K562 (cell line): ENCODE measurements at regions not wholly inside any gene's neighbourhood (a gene's known extent, or its start where the extent isn't known, plus 50 kb on each side); places are given as distances from the start of the nearest gene placed in this dataset.

Experiments
- ATAC-seq: fragments of 200-7000 bp; cut with Tn5 transposase; 3 replicates; pipeline ENCODE4 v1.9.1; 2020; ENCODE audit warnings: moderate library complexity
- BruUV-seq: library from RNA; stranded (reverse); fragments of 400-500 nt; replicated peaks from 2 replicates; lab custom pipeline; 2021; lab: Mats Ljungman, UMichigan
- CTCF ChIA-PET: fragments of 300-600 bp; formaldehyde crosslinking; extraction: SDS; loops from one replicate; lab custom pipeline; 2021; ENCODE audit warnings: low intra/inter-chr PET ratio; lab: Yijun Ruan, JAX
- POLR2A ChIA-PET: fragments of 300-600, 350-650 bp; sonication (Branson Sonifier 250); formaldehyde crosslinking; extraction: SDS; loops from one replicate; lab custom pipeline; 2021; ENCODE audit warnings: antibody characterized with exemption, inconsistent platforms; lab: Yijun Ruan, JAX
- DNase-seq, 4 experiments: peaks; one replicate each; pipeline versions ENCODE4 v3.0.0 to v3.0.0-alpha.2; 2011 to 2018; ENCODE audit warnings: low spot score in 3 of 4, mixed read lengths in 3 of 4; ENCODE audit errors: extremely low read depth in 1 of 4
- FAIRE-seq: peaks from 2 replicates; lab custom pipeline; 2011; peaks lifted over from hg19 to GRCh38; lab: Jason Lieb, UNC
- H2AFZ ChIP-seq: 2 replicates; pipeline ENCODE4 v1.6.0; 2011; ENCODE audit warnings: low read depth, low read length, control low read depth, inconsistent platforms
- H3K27ac ChIP-seq: fragments of 200-600 bp; 3 replicates; pipeline ENCODE4 v1.8.0; 2011; ENCODE audit warnings: low read depth, mild to moderate bottlenecking, control low read depth, inconsistent platforms, low read length, moderate library complexity, mixed read lengths; ENCODE audit errors: extremely low read depth
- H3K27me3 ChIP-seq, 2 experiments: fragments of 300-600 bp in 1 of 2; 2 replicates in 1 of 2; 3 replicates in 1 of 2; pipeline versions ENCODE4 v1.6.0 to v1.8.0; 2011; ENCODE audit warnings: inconsistent platforms in 2 of 2, low read length in 2 of 2, mild to moderate bottlenecking in 1 of 2, mixed read lengths in 1 of 2, moderate library complexity in 1 of 2; ENCODE audit not compliant: control insufficient read depth in 2 of 2, insufficient read depth in 2 of 2
- H3K36me3 ChIP-seq: fragments of 300-600 bp; 3 replicates; pipeline ENCODE4 v1.8.0; 2011; ENCODE audit warnings: mild to moderate bottlenecking, low read length, inconsistent platforms; ENCODE audit not compliant: control insufficient read depth, insufficient read depth
- H3K4me1 ChIP-seq, 2 experiments: fragments of 200-600 bp in 1 of 2; replicated peaks in 1 of 2; 2 replicates in 1 of 2; 3 replicates in 1 of 2; pipeline versions ENCODE4 v1.5.1 to v1.8.0; 2011; ENCODE audit warnings: inconsistent platforms in 2 of 2, low read length in 2 of 2, mild to moderate bottlenecking in 1 of 2, mixed read lengths in 1 of 2, moderate library complexity in 1 of 2; ENCODE audit not compliant: control insufficient read depth in 2 of 2, insufficient read depth in 2 of 2
- H3K4me2 ChIP-seq: 2 replicates; pipeline ENCODE4 v1.6.1; 2011; ENCODE audit warnings: low read length, control low read depth, inconsistent platforms, mixed read lengths; ENCODE audit not compliant: insufficient read depth
- H3K4me3 ChIP-seq: fragments of 200-600 bp; sonication (generic), shearing (Covaris generic); 2 replicates; pipeline ENCODE4 v1.5.1; 2016; ENCODE audit warnings: control low read depth, inconsistent platforms
- H3K79me2 ChIP-seq: fragments of 200-600 bp; 3 replicates; pipeline ENCODE4 v1.8.0; 2011; ENCODE audit warnings: low read length, inconsistent platforms; ENCODE audit not compliant: control insufficient read depth, insufficient read depth
- H3K9ac ChIP-seq, 2 experiments: 2 replicates each; pipeline versions ENCODE4 v1.6.0 to v1.6.1; 2011; ENCODE audit warnings: low read depth in 2 of 2, low read length in 2 of 2, control low read depth in 1 of 2, inconsistent platforms in 1 of 2, mild to moderate bottlenecking in 1 of 2, mixed read lengths in 1 of 2; ENCODE audit not compliant: insufficient read depth in 1 of 2
- H3K9me1 ChIP-seq: one replicate; pipeline ENCODE4 v1.6.0; 2011; ENCODE audit warnings: inconsistent platforms, mild to moderate bottlenecking, low read length, moderate library complexity; ENCODE audit not compliant: control insufficient read depth, insufficient read depth
- H3K9me3 ChIP-seq: replicated peaks from 2 replicates; pipeline ENCODE4 v1.5.1; 2011; ENCODE audit warnings: low read depth, low read length, inconsistent platforms; ENCODE audit not compliant: control insufficient read depth, insufficient read depth
- H4K20me1 ChIP-seq: replicated peaks from 2 replicates; pipeline ENCODE4 v1.6.1; 2011; ENCODE audit warnings: low read length, inconsistent platforms, mixed read lengths; ENCODE audit not compliant: control insufficient read depth, insufficient read depth
- ARID3A ChIP-seq: IDR thresholded peaks from 2 replicates; pipeline ENCODE4 v1.6.1; 2012; ENCODE audit warnings: low read depth, low read length, improper control_type of control experiment, borderline replicate concordance
- C11orf30 ChIP-seq: fragments of 450-650 bp; IDR thresholded peaks from 2 replicates; pipeline ENCODE4 v1.6.1; 2016; ENCODE audit warnings: low read depth, mild to moderate bottlenecking
- CHD4 ChIP-seq: fragments of 200-600 bp; sonication (generic); IDR thresholded peaks from 3 replicates; pipeline ENCODE4 v1.6.1; 2012; ENCODE audit warnings: low read depth, mild to moderate bottlenecking, mixed read lengths, low read length, inconsistent platforms; ENCODE audit not compliant: insufficient read depth, insufficient replicate concordance, poor library complexity, severe bottlenecking
- HNRNPH1 ChIP-seq: fragments of 200-400 bp; formaldehyde crosslinking; optimal IDR thresholded peaks from 2 replicates; pipeline ENCODE3; 2017; ENCODE audit warnings: low read depth, mild to moderate bottlenecking, low read length, moderate library complexity
- IFI16 ChIP-seq: fragments of 250-450 bp; sonication (Bioruptor Pico); IDR thresholded peaks from 2 replicates; pipeline ENCODE4 v2.1.2; 2022; ENCODE audit warnings: mild to moderate bottlenecking, inconsistent platforms
- KAT2B ChIP-seq: IDR thresholded peaks from one replicate; pipeline ENCODE4 v1.6.1; 2012; ENCODE audit warnings: low read depth, mild to moderate bottlenecking, control low read depth, inconsistent platforms, low read length, moderate library complexity
- KAT7 ChIP-seq: sonication (generic); formaldehyde crosslinking; IDR thresholded peaks from 2 replicates; pipeline ENCODE4 v1.8.0; 2022; ENCODE audit warnings: missing genetic modification reagents, mild to moderate bottlenecking, borderline replicate concordance
- MAFF ChIP-seq: IDR thresholded peaks from 2 replicates; pipeline ENCODE4 v1.6.1; 2012; ENCODE audit warnings: low read length, improper control_type of control experiment
- NFE2 ChIP-seq: IDR thresholded peaks from 2 replicates; pipeline ENCODE4 v1.6.1; 2014; ENCODE audit warnings: antibody characterized with exemption, low read depth
- RAD21 ChIP-seq, 2 experiments: fragments of 250-450 bp in 1 of 2; fragments of 450-650 bp in 1 of 2; sonication (Bioruptor Pico) in 1 of 2; formaldehyde crosslinking in 1 of 2; IDR thresholded peaks in 1 of 2; conservative IDR thresholded peaks in 1 of 2; 2 replicates each; pipeline versions ENCODE4 v1.4.0 to v1.8.0; 2020 to 2022; ENCODE audit warnings: mild to moderate bottlenecking in 2 of 2, moderate library complexity in 1 of 2
- SIN3B ChIP-seq: fragments of 450-650 bp; IDR thresholded peaks from 2 replicates; pipeline ENCODE4 v1.6.1; 2017; ENCODE audit warnings: low read depth, mild to moderate bottlenecking, moderate library complexity
- VEZF1 ChIP-seq: fragments of 200-800 bp; sonication (Bioruptor generic); IDR thresholded peaks from 2 replicates; pipeline ENCODE4 v1.6.1; 2017; ENCODE audit warnings: missing genetic modification characterization, missing compliant biosample characterization
- ZNF212 ChIP-seq: fragments of 450-650 bp; formaldehyde crosslinking; IDR thresholded peaks from 2 replicates; pipeline ENCODE4 v1.4.0; 2020; ENCODE audit warnings: mild to moderate bottlenecking
- ZNF316 ChIP-seq: fragments of 450-650 bp; IDR thresholded peaks from 2 replicates; pipeline ENCODE4 v1.6.1; 2016
- WGBS: fragments of 100-300 bp; shearing (Covaris generic); methylation state at CpG from one replicate; pipeline ENCODE4 v1.1.6; 2016; ENCODE audit warnings: low coverage, mixed read lengths; ENCODE audit not compliant: insufficient coverage; ENCODE audit errors: missing lambda C conversion rate; 5-methylcytosine and 5-hydroxymethylcytosine counted together
- in situ Hi-C: fragments of 300-500 bp; cut with MboI; formaldehyde crosslinking; loops from 4 replicates; pipeline ENCODE4 v1.15.0; 2018; ENCODE audit warnings: inconsistent platforms, mixed read lengths
- intact Hi-C: fragments of 100-400 bp; cut with micrococcal nuclease; formaldehyde crosslinking; loops from 2 replicates; pipeline ENCODE4 v1.14.2; 2022

DNA sequence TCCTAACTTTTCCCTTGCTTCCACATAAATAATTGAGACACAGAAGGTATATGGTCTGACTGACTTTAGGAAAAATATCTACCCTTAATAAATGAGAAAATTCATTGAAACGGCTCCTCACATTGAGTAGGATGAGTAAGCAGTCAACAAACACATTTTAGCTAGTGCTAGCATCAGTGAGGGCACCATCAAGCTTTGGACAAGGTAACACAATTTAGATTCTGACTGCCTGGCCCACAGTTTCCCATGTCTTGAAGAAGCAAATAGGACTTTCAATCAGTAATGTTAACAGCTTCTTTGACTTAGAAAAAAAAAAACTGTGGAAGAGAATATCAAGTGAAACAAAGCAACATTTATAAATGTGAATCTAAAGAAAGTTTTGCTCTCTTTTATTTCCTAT, 70.1 kb upstream of the MBNL1 start:
- no peaks in the 10 kb centered on the region for H3K9me1 ChIP-seq
- H3K4me2 ChIP-seq, result 0 out of 2 replicates have a peak overlapping the region, but pooled peaks have one; percentile 32
- FAIRE-seq (peak; percentile 58), ATAC-seq (peak; percentile 36), DNase-seq (peak in 1 of 4 experiments; percentile 54)
- intact Hi-C loops (no loop called here), in situ Hi-C loops (no loop called here)
- peak overlapping the region; percentile 86 for H2AFZ ChIP-seq
- peak overlapping the region; percentile 65 for H3K27ac ChIP-seq
- CTCF ChIA-PET, result no interaction called here
- no peaks in the 10 kb centered on the region for H3K27me3 ChIP-seq
- H3K9ac ChIP-seq, result peak overlapping the region in 1 of 2 experiments; percentile 70; a peak in 2 of 4 replicates
- no peaks in the 10 kb centered on the region for H3K9me3 ChIP-seq
- H3K79me2 ChIP-seq, result peaks cover 27% of the 10 kb centered on the region
- BruUV-seq, result no TSS peak
- H3K36me3 ChIP-seq, result no peaks in the 10 kb centered on the region; the same call in 2 of the 3 replicates
- no peaks in the 10 kb centered on the region for H4K20me1 ChIP-seq
- H3K4me3 ChIP-seq, result no peak overlapping the region
- no peak for TF ChIP-seq KAT7 (CRISPR knock-in tag)
- TF ChIP-seq ZNF316, result peak; percentile 22; the same call in 1 of the 2 replicates
- TF ChIP-seq NFE2, result peak; percentile 56; the same call in 1 of the 2 replicates
- no peak for TF ChIP-seq KAT2B
- TF ChIP-seq MAFF, result peak; percentile 6; the same call in 1 of the 2 replicates
- TF ChIP-seq C11orf30, result peak; percentile 50
- TF ChIP-seq CHD4, result peak; percentile 19
- TF ChIP-seq HNRNPH1, result no peak
- TF ChIP-seq SIN3B, result no peak
- TF ChIP-seq ZNF212 (CRISPR knock-in tag), result no peak
- TF ChIP-seq ARID3A, result no peak
- TF ChIP-seq RAD21 (CRISPR knock-in tag; conservative IDR thresholded peaks at IDR 0.05 in 1 of 2, IDR thresholded peaks at IDR 0.05 in 1 of 2), result no peak
- TF ChIP-seq IFI16 (CRISPR knock-in tag), result no peak
- 0 out of 2 replicates have a peak, but pooled peaks have one; percentile 1 for TF ChIP-seq VEZF1 (CRISPR knock-in tag)
- TF ChIP-seq, all 486 proteins: peak for 6
- peaks cover 14 to 41% of the 10 kb centered on the region in 2 experiments; a peak in 4 of 5 replicates for H3K4me1 ChIP-seq
- POLR2A ChIA-PET, result interaction anchor here (0.6 to 1.2 kb wide), 4 partner anchors 10 to 870 kb away, joined by 3 to 8 read pairs (median 3); no protein-coding TSS in a partner anchor
- 0% methylated on average over 1 of the region's 1 CpG for WGBS
